ENCODE measurements at regions not wholly inside any gene's neighbourhood (a gene's known extent, or its start where the extent isn't known, plus 50 kb on each side); places are given as distances from the start of the nearest gene placed in this dataset.

DNA sequence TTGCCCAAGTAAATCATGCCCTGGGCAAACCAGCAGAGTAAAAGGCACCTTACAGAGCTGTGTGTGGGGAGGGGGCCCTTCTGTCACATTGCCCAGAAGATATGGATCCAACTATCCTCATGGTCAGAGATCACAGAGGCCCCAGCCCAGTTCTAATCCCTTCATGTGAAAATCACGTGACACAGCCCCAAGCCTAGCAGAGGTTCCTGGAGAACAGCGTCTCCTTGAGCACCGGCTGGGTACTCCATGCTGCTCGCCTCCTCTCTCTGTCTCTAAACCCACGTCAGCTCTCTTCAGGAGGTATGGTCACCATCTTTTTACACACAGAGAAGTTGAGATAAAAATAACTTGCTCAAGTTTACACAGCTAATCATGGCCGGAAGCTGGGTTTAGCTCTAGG, 230.2 kb downstream of the ANKRD60 start:
- H3K36me3 ChIP-seq: no peaks in the 10 kb centered on the region
- no peaks in the 10 kb centered on the region for H3K9me3 ChIP-seq
- DNase-seq: no peak
- TF ChIP-seq, protein P1, sequence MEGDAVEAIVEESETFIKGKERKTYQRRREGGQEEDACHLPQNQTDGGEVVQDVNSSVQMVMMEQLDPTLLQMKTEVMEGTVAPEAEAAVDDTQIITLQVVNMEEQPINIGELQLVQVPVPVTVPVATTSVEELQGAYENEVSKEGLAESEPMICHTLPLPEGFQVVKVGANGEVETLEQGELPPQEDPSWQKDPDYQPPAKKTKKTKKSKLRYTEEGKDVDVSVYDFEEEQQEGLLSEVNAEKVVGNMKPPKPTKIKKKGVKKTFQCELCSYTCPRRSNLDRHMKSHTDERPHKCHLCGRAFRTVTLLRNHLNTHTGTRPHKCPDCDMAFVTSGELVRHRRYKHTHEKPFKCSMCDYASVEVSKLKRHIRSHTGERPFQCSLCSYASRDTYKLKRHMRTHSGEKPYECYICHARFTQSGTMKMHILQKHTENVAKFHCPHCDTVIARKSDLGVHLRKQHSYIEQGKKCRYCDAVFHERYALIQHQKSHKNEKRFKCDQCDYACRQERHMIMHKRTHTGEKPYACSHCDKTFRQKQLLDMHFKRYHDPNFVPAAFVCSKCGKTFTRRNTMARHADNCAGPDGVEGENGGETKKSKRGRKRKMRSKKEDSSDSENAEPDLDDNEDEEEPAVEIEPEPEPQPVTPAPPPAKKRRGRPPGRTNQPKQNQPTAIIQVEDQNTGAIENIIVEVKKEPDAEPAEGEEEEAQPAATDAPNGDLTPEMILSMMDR (IDR thresholded peaks at IDR 0.05 in 8 of 11, conservative IDR thresholded peaks at IDR 0.05 in 3 of 11): no peak
- TF ChIP-seq POLR2AphosphoS5 (IDR thresholded peaks at IDR 0.05) (no peak), POLR2A (IDR thresholded peaks at IDR 0.05) (no peak)
- no peak overlapping the region for H3K27ac ChIP-seq
- intact Hi-C loops (cut with DNase I; ENCODE audit: low total_unique reads): no loop called here
- H3K4me3 ChIP-seq: no peak overlapping the region
- peaks cover 0 to 8% (median 0%) of the 10 kb centered on the region in 7 donors for H3K27me3 ChIP-seq (replicated peaks in 1 of 7)
- 91 to 97% (median 92%) methylated on average over 6 of the region's 6 CpGs for WGBS, 5 donors
- H3K4me1 ChIP-seq: peaks cover 0 to 16% (median 12%) of the 10 kb centered on the region in 6 donors

DNA sequence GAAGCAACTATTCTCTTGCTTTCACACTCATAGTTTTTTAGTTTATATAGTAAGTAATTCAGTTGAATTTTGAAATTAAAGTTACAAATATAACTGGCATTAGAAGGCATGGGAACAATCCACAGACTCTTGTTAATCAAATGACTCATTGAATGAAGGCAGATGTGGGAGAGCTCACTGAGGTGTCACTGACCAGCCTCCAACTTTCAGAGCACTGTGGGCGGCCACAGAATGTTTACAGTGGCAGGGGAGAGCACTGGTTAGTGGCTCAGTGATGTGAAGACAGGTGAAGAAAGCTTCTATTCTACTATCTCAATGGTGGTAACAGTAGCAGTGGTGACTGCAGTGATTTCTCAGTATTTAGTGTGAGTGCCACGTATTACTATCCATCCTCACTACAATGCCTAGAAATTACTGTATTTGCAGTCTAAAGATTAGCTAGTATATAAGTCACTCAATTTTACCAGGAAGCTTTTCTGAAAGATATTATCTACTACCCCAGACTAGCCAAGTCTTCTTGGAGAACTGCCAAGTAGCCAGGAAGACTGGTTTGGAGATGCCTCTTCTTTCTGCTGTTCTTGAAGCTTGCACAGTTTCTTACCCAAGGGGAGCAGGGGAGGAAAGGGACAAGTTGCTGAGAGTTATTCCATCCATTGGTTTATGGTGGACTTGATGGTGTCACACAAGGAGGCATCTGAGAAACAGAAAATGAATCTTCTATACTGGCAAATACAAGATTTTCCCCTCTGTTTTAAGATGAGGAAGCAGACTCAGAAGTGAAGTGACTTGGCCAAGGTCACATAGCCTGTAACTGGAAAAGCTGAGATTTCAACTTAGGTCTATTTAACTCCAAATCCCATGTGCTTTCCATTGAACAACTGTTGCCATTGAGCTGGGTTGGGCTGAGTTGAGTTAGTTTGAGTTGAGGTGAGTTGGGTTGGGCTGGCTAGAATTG, 231.2 kb downstream of the ANKRD60 start:
- peaks cover 0 to 16% (median 0%) of the 10 kb centered on the region in 7 donors for H3K27me3 ChIP-seq (replicated peaks in 1 of 7)
- DNase-seq: peak; percentile 15
- H3K4me1 ChIP-seq: peaks cover 0 to 16% (median 12%) of the 10 kb centered on the region in 6 donors
- intact Hi-C loops (cut with DNase I; ENCODE audit: low total_unique reads): no loop called here
- H3K4me3 ChIP-seq: no peak overlapping the region
- H3K27ac ChIP-seq: no peak overlapping the region
- 58 to 75% (median 67%) methylated on average over 2 of the region's 2 CpGs for WGBS, 5 donors
- TF ChIP-seq POLR2A (IDR thresholded peaks at IDR 0.05) (no peak), POLR2AphosphoS5 (IDR thresholded peaks at IDR 0.05) (no peak)
- TF ChIP-seq, protein P1 (IDR thresholded peaks at IDR 0.05 in 8 of 11, conservative IDR thresholded peaks at IDR 0.05 in 3 of 11): no peak
- no peaks in the 10 kb centered on the region for H3K36me3 ChIP-seq
- H3K9me3 ChIP-seq: no peaks in the 10 kb centered on the region

DNA sequence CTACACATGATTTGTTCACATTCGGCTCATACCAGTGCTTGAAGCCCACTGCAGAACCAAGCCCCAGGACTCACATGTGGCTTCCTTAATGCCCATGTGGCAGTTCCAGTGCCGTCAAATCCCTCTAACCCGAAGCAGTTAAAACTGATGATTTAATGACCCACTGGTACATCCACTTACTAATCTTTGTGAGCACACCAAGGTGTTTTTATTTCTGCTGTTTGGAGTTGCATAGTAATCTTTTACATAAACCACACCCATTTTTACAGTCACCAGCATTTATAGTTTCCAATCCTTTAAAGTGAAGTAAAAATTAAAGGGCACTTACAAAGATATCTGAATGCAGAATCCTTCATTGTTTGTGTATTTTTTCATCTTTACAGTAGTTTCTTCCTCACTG, 232.0 kb downstream of the ANKRD60 start:
- DNase-seq: no peak
- Histone ChIP-seq H3K27ac (no peak overlapping the region), H3K4me3 (no peak overlapping the region), H3K36me3 (no peaks in the 10 kb centered on the region), H3K27me3 (replicated peaks in 1 of 7) (peaks cover 0 to 16% (median 0%) of the 10 kb centered on the region in 7 donors), H3K9me3 (no peaks in the 10 kb centered on the region), H3K4me1 (peaks cover 0 to 16% (median 12%) of the 10 kb centered on the region in 6 donors)
- intact Hi-C loops (cut with DNase I; ENCODE audit: low total_unique reads): no loop called here
- TF ChIP-seq POLR2A (IDR thresholded peaks at IDR 0.05): no peak
- TF ChIP-seq POLR2AphosphoS5 (IDR thresholded peaks at IDR 0.05): no peak
- TF ChIP-seq, protein P1 (IDR thresholded peaks at IDR 0.05 in 8 of 11, conservative IDR thresholded peaks at IDR 0.05 in 3 of 11): no peak
- WGBS, 5 donors: 60 to 76% (median 68%) methylated on average over 3 of the region's 3 CpGs

DNA sequence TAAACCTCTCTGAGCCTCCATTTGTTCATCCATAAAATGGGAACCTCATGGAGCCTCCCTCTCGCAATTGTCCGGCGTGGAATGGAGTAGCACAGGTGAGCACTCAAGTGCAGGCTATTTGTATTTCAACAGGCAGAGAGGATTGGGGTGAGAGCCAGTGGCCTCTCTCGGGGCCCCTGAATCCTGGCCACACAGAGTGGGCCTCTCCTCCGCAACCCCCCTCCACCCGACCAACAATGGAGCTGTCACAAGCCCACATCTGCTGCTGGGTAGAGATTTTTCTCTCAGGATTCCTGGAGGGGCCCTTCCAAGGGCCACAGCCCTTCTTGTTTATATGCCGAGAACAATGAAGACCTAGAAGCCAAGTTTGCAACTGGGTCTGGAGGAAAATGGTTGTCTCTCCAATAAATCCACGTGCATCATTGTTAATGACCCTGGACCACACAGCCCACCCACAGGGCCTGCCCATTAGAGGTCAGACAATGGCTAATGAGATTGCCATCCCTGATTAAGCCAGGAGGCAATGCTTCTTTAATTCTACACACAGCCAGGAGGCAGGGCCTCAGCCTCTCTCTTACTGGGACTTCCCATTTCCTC, 233.0 kb downstream of the ANKRD60 start:
- no peak for DNase-seq
- Histone ChIP-seq H3K9me3 (no peaks in the 10 kb centered on the region), H3K4me3 (no peak overlapping the region), H3K36me3 (no peaks in the 10 kb centered on the region), H3K4me1 (peaks cover 0 to 16% (median 12%) of the 10 kb centered on the region in 6 donors), H3K27me3 (replicated peaks in 1 of 7) (peaks cover 0 to 16% (median 0%) of the 10 kb centered on the region in 7 donors), H3K27ac (no peak overlapping the region)
- intact Hi-C loops (cut with DNase I; ENCODE audit: low total_unique reads): no loop called here
- 83 to 98% (median 92%) methylated on average over 7 to 8 of the region's 8 CpGs for WGBS, 5 donors
- TF ChIP-seq POLR2AphosphoS5 (IDR thresholded peaks at IDR 0.05) (no peak), POLR2A (IDR thresholded peaks at IDR 0.05) (no peak)
- TF ChIP-seq, protein P1 (IDR thresholded peaks at IDR 0.05 in 8 of 11, conservative IDR thresholded peaks at IDR 0.05 in 3 of 11): no peak
